Endodermal cell (in vitro differentiated cells): ENCODE measurements at regions not wholly inside any gene's neighbourhood (a gene's known extent, or its start where the extent isn't known, plus 50 kb on each side); places are given as distances from the start of the nearest gene placed in this dataset.
A peak's percentile ranks its signal among the peaks of the same experiment; 100 is the strongest.

Source experiments
- DNase-seq: peaks from one replicate; pipeline ENCODE4 v3.0.0-alpha.2; 2017
- H3K27ac ChIP-seq: 2 replicates; pipeline ENCODE4 v1.5.1; 2013; ENCODE audit warnings: mild to moderate bottlenecking, low read depth, low read length, moderate library complexity
- H3K27me3 ChIP-seq: 2 replicates; pipeline ENCODE4 v1.6.1; 2013; ENCODE audit warnings: mild to moderate bottlenecking, low read length, moderate library complexity; ENCODE audit not compliant: insufficient read depth, control insufficient read depth, poor library complexity, severe bottlenecking
- H3K36me3 ChIP-seq: 2 replicates; pipeline ENCODE4 v1.7.0; 2013; ENCODE audit warnings: mild to moderate bottlenecking, low read length, moderate library complexity; ENCODE audit not compliant: control insufficient read depth, insufficient read depth
- H3K4me1 ChIP-seq: one replicate; pipeline ENCODE4 v1.7.0; 2013; ENCODE audit warnings: low read length; ENCODE audit not compliant: control insufficient read depth, insufficient read depth
- H3K4me3 ChIP-seq: 2 replicates; pipeline ENCODE4 v1.5.1; 2013; ENCODE audit warnings: mild to moderate bottlenecking, low read length, moderate library complexity
- H3K9ac ChIP-seq: 2 replicates; pipeline ENCODE4 v1.6.1; 2013; ENCODE audit warnings: mild to moderate bottlenecking, low read length, moderate library complexity; ENCODE audit not compliant: poor library complexity, severe bottlenecking; ENCODE audit errors: extremely low read depth
- H3K9me3 ChIP-seq: 2 replicates; pipeline ENCODE4 v1.6.1; 2013; ENCODE audit warnings: mild to moderate bottlenecking, low read length, moderate library complexity; ENCODE audit not compliant: control insufficient read depth
- H3K27ac Mint-ChIP-seq: 2 replicates; pipeline ENCODE4 v1.8.0; 2020; ENCODE audit warnings: mixed read lengths
- H3K27me3 Mint-ChIP-seq: 2 replicates; pipeline ENCODE4 v1.8.0; 2021; ENCODE audit warnings: mild to moderate bottlenecking, mixed read lengths; ENCODE audit not compliant: insufficient read depth
- H3K36me3 Mint-ChIP-seq: 2 replicates; pipeline ENCODE4 v1.8.0; 2020; ENCODE audit warnings: low read depth, mixed read lengths
- H3K4me1 Mint-ChIP-seq: 2 replicates; pipeline ENCODE4 v1.8.0; 2020; ENCODE audit warnings: mixed read lengths
- H3K4me3 Mint-ChIP-seq: 2 replicates; pipeline ENCODE4 v1.8.0; 2020; ENCODE audit warnings: mild to moderate bottlenecking, moderate library complexity, mixed read lengths
- H3K9me3 Mint-ChIP-seq: 2 replicates; pipeline ENCODE4 v1.8.0; 2020; ENCODE audit warnings: mild to moderate bottlenecking, mixed read lengths
- WGBS, 2 experiments: methylation state at CpG; one replicate each; pipeline versions ENCODE4 v1.1.5 to v1.1.7; 2013; ENCODE audit warnings: missing lambda C conversion rate in 2 of 2, mixed read lengths in 1 of 2; ENCODE audit not compliant: insufficient coverage in 1 of 2, insufficient read length in 1 of 2; 5-methylcytosine and 5-hydroxymethylcytosine counted together
- TF ChIP-seq, protein P1 (sequence below): fragments of 200-600 bp; sonication (generic); conservative IDR thresholded peaks from 2 replicates; pipeline ENCODE4 v1.5.0; 2021; ENCODE audit warnings: antibody characterized with exemption, mild to moderate bottlenecking

- H3K9ac ChIP-seq = no peak overlapping the region
- DNase-seq = no peak
These were observed 173.1 kb upstream of the SSTR4 start for GRCh38 chr20:22861990-22862389.

DNA sequence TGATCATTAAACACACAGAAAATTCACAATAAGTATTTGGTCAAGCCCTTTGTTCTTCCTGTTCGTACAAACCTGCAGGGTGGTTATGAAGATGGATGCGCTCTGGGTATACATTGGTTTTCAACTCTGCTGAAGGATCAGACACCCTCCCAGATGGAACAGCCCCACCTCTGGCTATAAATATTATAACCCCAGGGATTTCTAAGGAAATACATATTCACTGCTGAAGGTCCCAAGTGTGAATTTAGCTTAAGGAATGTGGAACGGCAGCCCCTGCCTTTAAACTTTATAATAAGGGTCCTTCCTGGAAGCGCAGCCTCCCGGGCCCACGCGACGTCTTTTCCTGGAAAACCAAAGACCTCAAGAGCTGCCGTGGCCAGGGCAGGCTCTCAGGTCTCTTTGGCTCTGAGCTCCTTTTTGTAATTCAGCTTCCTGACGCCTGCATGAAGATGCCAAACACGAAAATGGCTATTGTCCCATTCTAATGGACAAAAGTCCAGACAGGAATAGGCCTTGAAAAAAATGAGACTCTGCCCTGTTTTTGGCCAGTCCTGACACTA is 172.4 kb upstream of the SSTR4 start:
- Mint-ChIP-seq H3K27me3 (peaks cover 6% of the 10 kb centered on the region), H3K4me1 (peaks cover 9% of the 10 kb centered on the region), H3K4me3 (no peak overlapping the region), H3K27ac (no peak overlapping the region), H3K9me3 (peaks cover 3% of the 10 kb centered on the region), H3K36me3 (no peaks in the 10 kb centered on the region)
- Histone ChIP-seq H3K4me3 (no peak overlapping the region), H3K4me1 (no peaks in the 10 kb centered on the region), H3K9me3 (peaks cover 1% of the 10 kb centered on the region), H3K27me3 (peaks cover 11% of the 10 kb centered on the region), H3K36me3 (no peaks in the 10 kb centered on the region), H3K9ac (no peak overlapping the region), H3K27ac (no peak overlapping the region)
- no peak for DNase-seq
- 87 to 91% methylated on average over 9 to 11 of the region's 11 CpGs for WGBS, 2 experiments
- TF ChIP-seq, protein P1, sequence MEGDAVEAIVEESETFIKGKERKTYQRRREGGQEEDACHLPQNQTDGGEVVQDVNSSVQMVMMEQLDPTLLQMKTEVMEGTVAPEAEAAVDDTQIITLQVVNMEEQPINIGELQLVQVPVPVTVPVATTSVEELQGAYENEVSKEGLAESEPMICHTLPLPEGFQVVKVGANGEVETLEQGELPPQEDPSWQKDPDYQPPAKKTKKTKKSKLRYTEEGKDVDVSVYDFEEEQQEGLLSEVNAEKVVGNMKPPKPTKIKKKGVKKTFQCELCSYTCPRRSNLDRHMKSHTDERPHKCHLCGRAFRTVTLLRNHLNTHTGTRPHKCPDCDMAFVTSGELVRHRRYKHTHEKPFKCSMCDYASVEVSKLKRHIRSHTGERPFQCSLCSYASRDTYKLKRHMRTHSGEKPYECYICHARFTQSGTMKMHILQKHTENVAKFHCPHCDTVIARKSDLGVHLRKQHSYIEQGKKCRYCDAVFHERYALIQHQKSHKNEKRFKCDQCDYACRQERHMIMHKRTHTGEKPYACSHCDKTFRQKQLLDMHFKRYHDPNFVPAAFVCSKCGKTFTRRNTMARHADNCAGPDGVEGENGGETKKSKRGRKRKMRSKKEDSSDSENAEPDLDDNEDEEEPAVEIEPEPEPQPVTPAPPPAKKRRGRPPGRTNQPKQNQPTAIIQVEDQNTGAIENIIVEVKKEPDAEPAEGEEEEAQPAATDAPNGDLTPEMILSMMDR = peak; percentile 37

More at GRCh38 chr20:22861990-22862389, 173.1 kb upstream of the SSTR4 start:
- H3K4me3 ChIP-seq = no peak overlapping the region
- Mint-ChIP-seq H3K4me3 (no peak overlapping the region), H3K36me3 (no peaks in the 10 kb centered on the region), H3K27ac (no peak overlapping the region), H3K4me1 (peaks cover 5% of the 10 kb centered on the region), H3K9me3 (no peaks in the 10 kb centered on the region), H3K27me3 (peaks cover 6% of the 10 kb centered on the region)
- H3K4me1 ChIP-seq = no peaks in the 10 kb centered on the region
- no peak overlapping the region for H3K27ac ChIP-seq
- no peaks in the 10 kb centered on the region for H3K36me3 ChIP-seq
- TF ChIP-seq, protein P1 = no peak
- 93% methylated on average over 6 to 10 of the region's 10 CpGs for WGBS, 2 experiments
- H3K9me3 ChIP-seq = no peaks in the 10 kb centered on the region
- peaks cover 11% of the 10 kb centered on the region for H3K27me3 ChIP-seq

DNA sequence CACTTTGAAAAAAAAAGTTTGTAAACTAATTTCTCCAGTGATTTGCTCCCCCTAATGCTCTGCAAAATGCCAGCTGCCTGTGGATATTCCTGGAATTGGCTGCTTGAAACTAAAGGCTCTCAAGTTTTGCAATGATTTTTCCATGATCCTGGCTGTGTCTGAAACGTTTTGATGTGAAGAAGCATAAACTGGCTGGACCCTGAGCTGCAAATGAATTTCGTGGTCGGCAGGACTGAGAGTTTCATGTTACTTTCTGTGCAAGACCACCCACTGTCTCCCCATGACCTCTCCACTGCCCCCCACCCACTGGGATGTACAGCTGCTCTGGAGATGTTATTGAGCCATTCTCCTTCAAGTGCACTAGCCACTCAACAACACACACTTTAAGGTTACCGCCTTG is 171.3 kb upstream of the SSTR4 start:
- H3K4me3 Mint-ChIP-seq = no peak overlapping the region
- no peaks in the 10 kb centered on the region for H3K36me3 ChIP-seq
- H3K9me3 Mint-ChIP-seq = peaks cover 3% of the 10 kb centered on the region
- 63 to 77% methylated on average over 1 to 4 of the region's 4 CpGs for WGBS, 2 experiments
- H3K36me3 Mint-ChIP-seq = no peaks in the 10 kb centered on the region
- H3K4me1 Mint-ChIP-seq = peaks cover 9% of the 10 kb centered on the region
- peaks cover 7% of the 10 kb centered on the region for H3K9me3 ChIP-seq
- H3K4me1 ChIP-seq = no peaks in the 10 kb centered on the region
- H3K4me3 ChIP-seq = no peak overlapping the region
- no peak overlapping the region for H3K27ac ChIP-seq
- TF ChIP-seq, protein P1 = no peak
- DNase-seq = no peak
- H3K27me3 ChIP-seq = peaks cover 11% of the 10 kb centered on the region
- no peak overlapping the region for H3K9ac ChIP-seq
- no peak overlapping the region for H3K27ac Mint-ChIP-seq
- H3K27me3 Mint-ChIP-seq = peaks cover 6% of the 10 kb centered on the region
